HEK293 (cell line): ENCODE measurements at regions not wholly inside any gene's neighbourhood (a gene's known extent, or its start where the extent isn't known, plus 50 kb on each side); places are given as distances from the start of the nearest gene placed in this dataset.

Experiments used
- CTCF ChIP-seq: fragments of 450-650 bp; formaldehyde crosslinking; IDR thresholded peaks from 2 replicates; pipeline ENCODE4 v1.5.1; 2016; ENCODE audit warnings: missing biosample characterization, missing genetic modification characterization
- ZNF626 ChIP-seq: fragments of 450-650 bp; sonication (Bioruptor Pico); formaldehyde crosslinking; IDR thresholded peaks from 2 replicates; pipeline ENCODE4 v1.5.1; 2018; ENCODE audit warnings: missing biosample characterization, missing genetic modification characterization, inconsistent platforms
- TF ChIP-seq, protein P1 (sequence below): sonication (generic); formaldehyde crosslinking; IDR thresholded peaks from 2 replicates; pipeline ENCODE4 v1.8.1; 2022; ENCODE audit warnings: mild to moderate bottlenecking, moderate library complexity, missing genetic modification reagents

- TF ChIP-seq CTCF (tag by site-specific recombination) (no peak), ZNF626 (tag by site-specific recombination) (no peak)
- TF ChIP-seq, protein P1, sequence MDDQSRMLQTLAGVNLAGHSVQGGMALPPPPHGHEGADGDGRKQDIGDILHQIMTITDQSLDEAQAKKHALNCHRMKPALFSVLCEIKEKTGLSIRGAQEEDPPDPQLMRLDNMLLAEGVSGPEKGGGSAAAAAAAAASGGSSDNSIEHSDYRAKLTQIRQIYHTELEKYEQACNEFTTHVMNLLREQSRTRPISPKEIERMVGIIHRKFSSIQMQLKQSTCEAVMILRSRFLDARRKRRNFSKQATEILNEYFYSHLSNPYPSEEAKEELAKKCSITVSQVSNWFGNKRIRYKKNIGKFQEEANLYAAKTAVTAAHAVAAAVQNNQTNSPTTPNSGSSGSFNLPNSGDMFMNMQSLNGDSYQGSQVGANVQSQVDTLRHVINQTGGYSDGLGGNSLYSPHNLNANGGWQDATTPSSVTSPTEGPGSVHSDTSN (CRISPR knock-in tag): no peak
These were observed 588.3 kb upstream of the SGCD start for GRCh38 chr5:155738616-155739015.
